Esophagus muscularis mucosa (tissue), 4 donors: ENCODE measurements at regions not wholly inside any gene's neighbourhood (a gene's known extent, or its start where the extent isn't known, plus 50 kb on each side); places are given as distances from the start of the nearest gene placed in this dataset.

Experiments
- DNase-seq: peaks from one replicate; pipeline ENCODE4 v3.0.0-alpha.2; 2017; ENCODE audit errors: extremely low spot score
- H3K27ac ChIP-seq, 4 donors: fragments of 200-600 bp; sonication (generic); replicated peaks in 1 of 4; 1 replicate in 3 of 4; 2 replicates in 1 of 4; pipeline ENCODE4 v1.5.1; 2016 to 2019; ENCODE audit warnings: mild to moderate bottlenecking in 1 of 4
- H3K27me3 ChIP-seq, 4 donors: fragments of 200-600 bp; sonication (generic); one replicate each; pipeline versions ENCODE4 v1.5.1 to v1.6.0; 2016 to 2019
- H3K36me3 ChIP-seq, 4 donors: fragments of 200-600 bp; sonication (generic); one replicate each; pipeline ENCODE4 v1.5.1; 2016 to 2019
- H3K4me1 ChIP-seq, 4 donors: fragments of 200-600 bp; sonication (generic); one replicate each; pipeline ENCODE4 v1.5.1; 2016 to 2019
- H3K4me3 ChIP-seq, 4 donors: fragments of 200-600 bp; sonication (generic); 1 replicate in 2 of 4; 2 replicates in 2 of 4; pipeline ENCODE4 v1.5.1; 2016 to 2019; ENCODE audit warnings: mild to moderate bottlenecking in 4 of 4, moderate library complexity in 1 of 4
- H3K9me3 ChIP-seq, 4 donors: fragments of 200-600 bp; sonication (generic); 1 replicate in 3 of 4; 2 replicates in 1 of 4; pipeline ENCODE4 v1.5.1; 2016 to 2019
- EP300 ChIP-seq: sonication (generic); formaldehyde crosslinking; IDR thresholded peaks from one replicate; pipeline ENCODE4 v1.6.1; 2017; ENCODE audit warnings: antibody characterized with exemption
- POLR2A ChIP-seq: fragments of 450-650 bp; IDR thresholded peaks from one replicate; pipeline ENCODE4 v1.6.1; 2017; ENCODE audit warnings: antibody characterized with exemption, moderate library complexity, mild to moderate bottlenecking, low read depth
- POLR2AphosphoS5 ChIP-seq, 2 donors: sonication (generic); formaldehyde crosslinking; IDR thresholded peaks; one replicate each; pipeline ENCODE4 v1.6.1; 2017; ENCODE audit warnings: antibody characterized with exemption in 2 of 2
- WGBS: methylation state at CpG from one replicate; pipeline ENCODE4 v1.1.5; 2018; 5-methylcytosine and 5-hydroxymethylcytosine counted together
- intact Hi-C: fragments of 100-400 bp; cut with DNase I; formaldehyde crosslinking; loops from one replicate; pipeline ENCODE4 v1.15.1; 2023
- TF ChIP-seq, protein P1 (sequence below), 3 experiments: fragments of 200-600 bp in 2 of 3; fragments of 450-650 bp in 1 of 3; sonication (generic) in 2 of 3; IDR thresholded peaks; one replicate each; pipeline ENCODE4 v1.5.1; 2017 to 2019; ENCODE audit warnings: antibody characterized with exemption in 3 of 3, mild to moderate bottlenecking in 2 of 3, moderate library complexity in 1 of 3

DNA sequence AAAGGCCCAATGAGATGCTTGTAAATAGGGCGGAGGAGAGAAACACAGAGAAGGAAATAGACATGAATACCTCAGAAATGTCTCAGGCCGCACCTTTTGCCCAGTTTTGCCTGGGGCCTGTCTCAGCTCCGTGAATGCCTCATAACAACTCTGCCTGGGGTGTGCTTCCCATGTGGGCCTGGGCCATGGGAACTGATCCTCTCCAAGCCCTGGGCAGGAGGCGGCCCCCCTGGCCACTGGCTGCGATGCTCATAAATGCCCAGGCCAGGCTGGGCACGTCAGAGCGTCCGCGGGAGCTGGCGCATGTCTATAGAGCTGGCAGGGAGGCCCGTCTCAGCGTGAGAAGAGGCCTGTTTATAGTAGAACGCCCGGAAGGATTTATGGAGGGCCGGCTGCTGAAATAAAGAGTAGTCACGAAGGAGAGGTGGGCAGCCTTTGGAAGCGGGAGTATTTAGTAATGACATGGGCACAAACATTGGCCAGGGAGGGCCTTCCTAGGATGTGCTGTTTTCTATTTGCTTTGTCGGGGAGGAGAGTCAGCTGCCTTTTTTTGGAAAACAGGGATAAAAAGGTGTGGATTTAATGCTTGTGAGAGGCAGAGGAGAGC is 85.9 kb upstream of the IGF1R start:
- intact Hi-C loops, result no loop called here
- no peaks in the 10 kb centered on the region for H3K4me1 ChIP-seq
- H3K36me3 ChIP-seq, result no peaks in the 10 kb centered on the region
- TF ChIP-seq EP300 (no peak), POLR2A (no peak), POLR2AphosphoS5 (IDR thresholded peaks at IDR 0.05) (no peak)
- TF ChIP-seq, protein P1, sequence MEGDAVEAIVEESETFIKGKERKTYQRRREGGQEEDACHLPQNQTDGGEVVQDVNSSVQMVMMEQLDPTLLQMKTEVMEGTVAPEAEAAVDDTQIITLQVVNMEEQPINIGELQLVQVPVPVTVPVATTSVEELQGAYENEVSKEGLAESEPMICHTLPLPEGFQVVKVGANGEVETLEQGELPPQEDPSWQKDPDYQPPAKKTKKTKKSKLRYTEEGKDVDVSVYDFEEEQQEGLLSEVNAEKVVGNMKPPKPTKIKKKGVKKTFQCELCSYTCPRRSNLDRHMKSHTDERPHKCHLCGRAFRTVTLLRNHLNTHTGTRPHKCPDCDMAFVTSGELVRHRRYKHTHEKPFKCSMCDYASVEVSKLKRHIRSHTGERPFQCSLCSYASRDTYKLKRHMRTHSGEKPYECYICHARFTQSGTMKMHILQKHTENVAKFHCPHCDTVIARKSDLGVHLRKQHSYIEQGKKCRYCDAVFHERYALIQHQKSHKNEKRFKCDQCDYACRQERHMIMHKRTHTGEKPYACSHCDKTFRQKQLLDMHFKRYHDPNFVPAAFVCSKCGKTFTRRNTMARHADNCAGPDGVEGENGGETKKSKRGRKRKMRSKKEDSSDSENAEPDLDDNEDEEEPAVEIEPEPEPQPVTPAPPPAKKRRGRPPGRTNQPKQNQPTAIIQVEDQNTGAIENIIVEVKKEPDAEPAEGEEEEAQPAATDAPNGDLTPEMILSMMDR (IDR thresholded peaks at IDR 0.05), result no peak
- H3K4me3 ChIP-seq, result no peak overlapping the region
- H3K27ac ChIP-seq, result no peak overlapping the region
- WGBS, result 86% methylated on average over 18 of the region's 18 CpGs
- no peaks in the 10 kb centered on the region for H3K9me3 ChIP-seq
- DNase-seq, result no peak
- H3K27me3 ChIP-seq, result peaks cover 0 to 3% (median 0%) of the 10 kb centered on the region in 4 donors

GRCh38 chr15:98565566-98565965 is 82.8 kb upstream of the IGF1R start:
- H3K36me3 ChIP-seq, result no peaks in the 10 kb centered on the region
- TF ChIP-seq POLR2A (no peak), EP300 (no peak), POLR2AphosphoS5 (IDR thresholded peaks at IDR 0.05) (no peak)
- TF ChIP-seq, protein P1 (IDR thresholded peaks at IDR 0.05), result no peak
- H3K9me3 ChIP-seq, result peaks cover 0 to 9% (median 0%) of the 10 kb centered on the region in 4 donors
- H3K27me3 ChIP-seq, result peaks cover 0 to 3% (median 0%) of the 10 kb centered on the region in 4 donors
- 91% methylated on average over 11 of the region's 12 CpGs for WGBS
- intact Hi-C loops, result no loop called here
- DNase-seq, result no peak
- H3K4me1 ChIP-seq, result no peaks in the 10 kb centered on the region
- H3K4me3 ChIP-seq, result no peak overlapping the region
- no peak overlapping the region for H3K27ac ChIP-seq

GRCh38 chr15:98567951-98568350 is 80.4 kb upstream of the IGF1R start:
- intact Hi-C loops, result no loop called here
- H3K4me3 ChIP-seq, result no peak overlapping the region
- no peak overlapping the region for H3K27ac ChIP-seq
- H3K36me3 ChIP-seq, result no peaks in the 10 kb centered on the region
- peaks cover 0 to 14% (median 0%) of the 10 kb centered on the region in 4 donors for H3K27me3 ChIP-seq
- no peak for TF ChIP-seq POLR2AphosphoS5 (IDR thresholded peaks at IDR 0.05)
- TF ChIP-seq, protein P1 (IDR thresholded peaks at IDR 0.05), result no peak
- TF ChIP-seq POLR2A, result no peak
- no peaks in the 10 kb centered on the region for H3K4me1 ChIP-seq
- WGBS, result 63% methylated on average over 7 of the region's 7 CpGs
- peaks cover 0 to 9% (median 0%) of the 10 kb centered on the region in 4 donors for H3K9me3 ChIP-seq
- no peak for DNase-seq

- H3K4me3 ChIP-seq, result no peak overlapping the region
- peaks cover 0 to 9% (median 0%) of the 10 kb centered on the region in 4 donors for H3K9me3 ChIP-seq
- no peak overlapping the region for H3K27ac ChIP-seq
- H3K27me3 ChIP-seq, result peaks cover 0 to 16% (median 0%) of the 10 kb centered on the region in 4 donors
- 88% methylated on average over 3 of the region's 3 CpGs for WGBS
- no peak for DNase-seq
- intact Hi-C loops, result no loop called here
- no peak for TF ChIP-seq EP300
- TF ChIP-seq POLR2A, result no peak
- TF ChIP-seq POLR2AphosphoS5 (IDR thresholded peaks at IDR 0.05), result no peak
- TF ChIP-seq, protein P1 (IDR thresholded peaks at IDR 0.05), result peak in 2 of 3 experiments; percentile 10 to 32
- H3K4me1 ChIP-seq, result no peaks in the 10 kb centered on the region
- H3K36me3 ChIP-seq, result no peaks in the 10 kb centered on the region
Measured at GRCh38 chr15:98568382-98569017, 79.8 kb upstream of the IGF1R start.
